IMR-90 (cell line): ENCODE measurements at regions not wholly inside any gene's neighbourhood (a gene's known extent, or its start where the extent isn't known, plus 50 kb on each side); places are given as distances from the start of the nearest gene placed in this dataset.

Experiments
- ATAC-seq: fragments of 200-7000 bp; cut with Tn5 transposase; 2 replicates; pipeline ENCODE4 v1.9.1; 2020; ENCODE audit warnings: low read depth, mild to moderate bottlenecking, moderate library complexity
- BruUV-seq: library from RNA; stranded (reverse); fragments of 400-500 nt; replicated peaks from 2 replicates; lab custom pipeline; 2021; lab: Mats Ljungman, UMichigan
- CTCF ChIA-PET: fragments of 300-600 bp; formaldehyde crosslinking; extraction: SDS; loops from one replicate; lab custom pipeline; 2021; ENCODE audit warnings: antibody characterized with exemption; lab: Yijun Ruan, JAX
- POLR2A ChIA-PET: fragments of 300-600 bp; sonication (Branson Sonifier 250); formaldehyde crosslinking; loops from one replicate; lab custom pipeline; 2022; ENCODE audit warnings: antibody characterized with exemption; ENCODE audit not compliant: unreplicated experiment; lab: Charles Lee
- DNase-seq: peaks from one replicate; pipeline ENCODE4 v3.0.0; 2013
- H2AFZ ChIP-seq: replicated peaks from 2 replicates; pipeline ENCODE3; 2013; ENCODE audit warnings: low read length, mild to moderate bottlenecking; ENCODE audit not compliant: poor library complexity
- H2AK5ac ChIP-seq: 2 replicates; pipeline ENCODE4 v1.6.1; 2013; ENCODE audit warnings: low read depth, low read length, inconsistent platforms
- H2AK9ac ChIP-seq: replicated peaks from 2 replicates; pipeline ENCODE3; 2013; ENCODE audit warnings: mild to moderate bottlenecking, low read depth, low read length, moderate library complexity; ENCODE audit not compliant: poor library complexity
- H2BK120ac ChIP-seq: 2 replicates; pipeline ENCODE4 v1.6.1; 2013; ENCODE audit warnings: low read depth, low read length, inconsistent platforms
- H2BK15ac ChIP-seq: 3 replicates; pipeline ENCODE4 v1.6.1; 2013; ENCODE audit warnings: low read depth, low read length, inconsistent platforms
- H2BK20ac ChIP-seq: 2 replicates; pipeline ENCODE4 v1.6.1; 2013; ENCODE audit warnings: low read depth, mild to moderate bottlenecking, inconsistent platforms, low read length, moderate library complexity
- H2BK5ac ChIP-seq: 2 replicates; pipeline ENCODE4 v1.6.1; 2013; ENCODE audit warnings: mild to moderate bottlenecking, low read depth, low read length, inconsistent platforms; ENCODE audit not compliant: poor library complexity, severe bottlenecking
- H3K14ac ChIP-seq: replicated peaks from 2 replicates; pipeline ENCODE4 v1.6.1; 2013; ENCODE audit warnings: low read depth, low read length, inconsistent platforms
- H3K18ac ChIP-seq: 2 replicates; pipeline ENCODE4 v1.6.1; 2013; ENCODE audit warnings: low read depth, low read length, control low read depth
- H3K23ac ChIP-seq: 2 replicates; pipeline ENCODE4 v1.6.1; 2013; ENCODE audit warnings: low read depth, low read length, inconsistent platforms
- H3K27ac ChIP-seq: 2 replicates; pipeline ENCODE4 v1.5.1; 2013; ENCODE audit warnings: mild to moderate bottlenecking, control low read depth, low read length; ENCODE audit not compliant: insufficient read depth
- H3K27me3 ChIP-seq: 2 replicates; pipeline ENCODE4 v1.6.1; 2013; ENCODE audit warnings: low read length; ENCODE audit not compliant: control insufficient read depth, insufficient read depth
- H3K36me3 ChIP-seq: 2 replicates; pipeline ENCODE4 v1.6.1; 2013; ENCODE audit warnings: low read length, mixed read lengths; ENCODE audit not compliant: control insufficient read depth, insufficient read depth
- H3K4ac ChIP-seq: 2 replicates; pipeline ENCODE4 v1.6.1; 2013; ENCODE audit warnings: low read depth, low read length, inconsistent platforms
- H3K4me1 ChIP-seq: 2 replicates; pipeline ENCODE4 v1.6.1; 2013; ENCODE audit warnings: low read length, mixed read lengths; ENCODE audit not compliant: control insufficient read depth, insufficient read depth
- H3K4me2 ChIP-seq: 2 replicates; pipeline ENCODE4 v1.6.1; 2013; ENCODE audit warnings: low read depth, mild to moderate bottlenecking, control low read depth, low read length, moderate library complexity
- H3K4me3 ChIP-seq: 2 replicates; pipeline ENCODE4 v1.5.1; 2013; ENCODE audit warnings: low read depth, mild to moderate bottlenecking, control low read depth, low read length, moderate library complexity; ENCODE audit not compliant: insufficient read depth
- H3K56ac ChIP-seq: 2 replicates; pipeline ENCODE4 v1.6.1; 2013; ENCODE audit warnings: low read length, inconsistent platforms; ENCODE audit not compliant: insufficient read depth; ENCODE audit errors: extremely low read depth
- H3K79me1 ChIP-seq, 2 experiments: 2 replicates each; pipeline ENCODE4 v1.6.1; 2013; ENCODE audit warnings: low read length in 2 of 2, inconsistent platforms in 1 of 2, low read depth in 1 of 2
- H3K9ac ChIP-seq: 2 replicates; pipeline ENCODE4 v1.6.1; 2013; ENCODE audit warnings: low read depth, low read length, control low read depth
- H3K9me1 ChIP-seq: 2 replicates; pipeline ENCODE4 v1.6.1; 2013; ENCODE audit warnings: low read length, inconsistent platforms; ENCODE audit not compliant: insufficient read depth
- H3K9me3 ChIP-seq: 2 replicates; pipeline ENCODE4 v1.6.1; 2013; ENCODE audit warnings: low read length; ENCODE audit not compliant: control insufficient read depth, insufficient read depth
- H4K20me1 ChIP-seq: 2 replicates; pipeline ENCODE4 v1.6.1; 2013; ENCODE audit warnings: low read length, inconsistent platforms; ENCODE audit not compliant: insufficient read depth
- H4K5ac ChIP-seq: 2 replicates; pipeline ENCODE4 v1.6.1; 2013; ENCODE audit warnings: mild to moderate bottlenecking, low read depth, low read length, control low read depth
- H4K8ac ChIP-seq, 2 experiments: 2 replicates each; pipeline ENCODE4 v1.6.1; 2013; ENCODE audit warnings: low read depth in 2 of 2, low read length in 2 of 2, control low read depth in 1 of 2, inconsistent platforms in 1 of 2
- H4K91ac ChIP-seq: 2 replicates; pipeline ENCODE4 v1.6.1; 2013; ENCODE audit warnings: low read depth, low read length, inconsistent platforms; ENCODE audit not compliant: insufficient read depth
- BHLHE40 ChIP-seq: fragments of 150-350 bp; IDR thresholded peaks from 2 replicates; pipeline ENCODE4 v1.6.1; 2016; ENCODE audit warnings: mild to moderate bottlenecking, low read depth, low read length
- CHD1 ChIP-seq: IDR thresholded peaks from 2 replicates; pipeline ENCODE4 v1.6.1; 2012; ENCODE audit warnings: low read depth, low read length, improper control_type of control experiment
- MAZ ChIP-seq: IDR thresholded peaks from 2 replicates; pipeline ENCODE4 v1.6.1; 2012; ENCODE audit warnings: low read depth, mild to moderate bottlenecking, low read length, improper control_type of control experiment, moderate library complexity, borderline replicate concordance
- RAD21 ChIP-seq: IDR thresholded peaks from 2 replicates; pipeline ENCODE4 v1.6.1; 2012; ENCODE audit warnings: low read length, improper control_type of control experiment
- RCOR1 ChIP-seq: IDR thresholded peaks from 2 replicates; pipeline ENCODE4 v1.6.1; 2012; ENCODE audit warnings: mild to moderate bottlenecking, low read length, improper control_type of control experiment; ENCODE audit not compliant: insufficient replicate concordance
- RFX5 ChIP-seq: IDR thresholded peaks from 2 replicates; pipeline ENCODE4 v1.8.0; 2012; ENCODE audit warnings: low read depth, mild to moderate bottlenecking, low read length, moderate library complexity
- WGBS, 2 experiments: methylation state at CpG; one replicate each; pipeline versions ENCODE4 v1.1.5 to v1.1.7; 2013; ENCODE audit warnings: missing lambda C conversion rate in 2 of 2; ENCODE audit not compliant: insufficient read length in 1 of 2; ENCODE audit errors: extremely low coverage in 2 of 2; 5-methylcytosine and 5-hydroxymethylcytosine counted together
- dilution Hi-C: fragments of 300-500 bp; cut with HindIII; formaldehyde crosslinking; loops from one replicate; pipeline ENCODE4 v1.14.3; 2018; ENCODE audit warnings: low sequenced_read_pairs; ENCODE audit not compliant: unreplicated experiment
- in situ Hi-C: fragments of 300-500 bp; cut with MboI; formaldehyde crosslinking; loops from 3 replicates; pipeline ENCODE4 v1.14.3; 2019; ENCODE audit warnings: low sequenced_read_pairs, inconsistent platforms, mixed read lengths
- intact Hi-C: fragments of 100-400 bp; cut with micrococcal nuclease; formaldehyde crosslinking; loops from 2 replicates; pipeline ENCODE4 v1.10.0; 2022
- TF ChIP-seq, protein P1 (sequence below): fragments of 150-350 bp; IDR thresholded peaks from 2 replicates; pipeline ENCODE4 v1.6.1; 2017; ENCODE audit warnings: mild to moderate bottlenecking, antibody characterized with exemption, low read length, low read depth

DNA sequence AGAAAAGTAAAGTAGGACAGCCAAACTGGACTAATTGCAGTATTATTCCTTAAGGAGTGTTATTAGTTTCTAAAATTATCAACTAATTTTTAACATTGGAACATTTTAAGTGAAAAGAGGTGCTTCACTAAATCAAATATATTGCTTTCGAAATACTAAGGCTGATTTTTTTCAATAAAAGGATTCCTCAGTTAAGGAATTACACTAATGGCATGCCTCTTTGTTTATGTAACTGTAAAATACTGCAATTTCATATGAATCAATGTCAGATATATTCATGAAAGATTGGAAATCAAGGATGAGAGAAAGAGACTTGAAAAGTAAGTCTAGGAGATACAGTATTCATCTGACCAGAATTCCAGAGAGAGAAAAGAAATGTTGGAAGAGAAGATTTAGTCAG lies 129.8 kb downstream of the TANC2 start:
- in situ Hi-C loops (no loop called here), dilution Hi-C loops (no loop called here), intact Hi-C loops (loop anchor here (5.0 kb wide), 1 partner anchor 311 kb away; no protein-coding TSS in a partner anchor)
- Histone ChIP-seq H3K27me3 (no peaks in the 10 kb centered on the region), H3K27ac (no peak overlapping the region; the same call in 1 of the 2 replicates), H3K9me1 (peaks cover 10% of the 10 kb centered on the region), H3K4ac (no peak overlapping the region), H3K56ac (no peak overlapping the region), H2BK120ac (peak overlapping the region; percentile 35; the same call in 1 of the 2 replicates), H3K4me3 (no peak overlapping the region), H3K4me2 (peak overlapping the region; percentile 74; the same call in 1 of the 2 replicates), H2BK20ac (no peak overlapping the region), H2AFZ (no peak overlapping the region), H2AK5ac (no peak overlapping the region), H3K18ac (no peak overlapping the region), H3K36me3 (0 out of 2 replicates have a peak, but pooled peaks cover 1% of the 10 kb centered on the region), H3K4me1 (peaks cover 6% of the 10 kb centered on the region), H3K9me3 (no peaks in the 10 kb centered on the region), H4K20me1 (peaks cover 21% of the 10 kb centered on the region), H3K23ac (peak overlapping the region; percentile 33; the same call in 1 of the 2 replicates), H4K91ac (no peak overlapping the region), H2BK5ac (peak overlapping the region; percentile 94), H4K8ac (peak overlapping the region in 1 of 2 experiments; percentile 70; a peak in 1 of 4 replicates), H4K5ac (no peak overlapping the region), H2AK9ac (no peak overlapping the region), H3K14ac (no peak overlapping the region), H3K79me1 (peaks cover 30 to 52% of the 10 kb centered on the region in 2 experiments), H2BK15ac (no peak overlapping the region), H3K9ac (no peak overlapping the region)
- POLR2A ChIA-PET, result no interaction called here
- TF ChIP-seq RFX5 (no peak), RCOR1 (no peak), CHD1 (no peak), MAZ (no peak), BHLHE40 (no peak), RAD21 (no peak)
- TF ChIP-seq, protein P1, sequence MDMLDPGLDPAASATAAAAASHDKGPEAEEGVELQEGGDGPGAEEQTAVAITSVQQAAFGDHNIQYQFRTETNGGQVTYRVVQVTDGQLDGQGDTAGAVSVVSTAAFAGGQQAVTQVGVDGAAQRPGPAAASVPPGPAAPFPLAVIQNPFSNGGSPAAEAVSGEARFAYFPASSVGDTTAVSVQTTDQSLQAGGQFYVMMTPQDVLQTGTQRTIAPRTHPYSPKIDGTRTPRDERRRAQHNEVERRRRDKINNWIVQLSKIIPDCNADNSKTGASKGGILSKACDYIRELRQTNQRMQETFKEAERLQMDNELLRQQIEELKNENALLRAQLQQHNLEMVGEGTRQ, result no peak
- peak; percentile 21 for ATAC-seq
- CTCF ChIA-PET, result no interaction called here
- DNase-seq, result peak; percentile 8
- BruUV-seq, result no TSS peak
- WGBS, 2 experiments, result no CpG with 5 or more reads among the region's 1 CpG
